Activated naive CD8-positive, alpha-beta T cell treated with anti-CD3 and anti-CD28 coated beads, Interleukin-2, amount 50 U/mL, for 24 hours (primary cell): ENCODE measurements at regions not wholly inside any gene's neighbourhood (a gene's known extent, or its start where the extent isn't known, plus 50 kb on each side); places are given as distances from the start of the nearest gene placed in this dataset.

ENCODE experiments used
- ATAC-seq: fragments of 150-1000 bp; cut with Tn5 transposase; one replicate; pipeline ENCODE4 v1.10.0; 2021
- DNase-seq: peaks from one replicate; pipeline ENCODE4 v3.0.0; 2021
- H3K27ac Mint-ChIP-seq: one replicate; pipeline ENCODE4 v1.8.0; 2021; ENCODE audit warnings: mild to moderate bottlenecking, mixed read lengths
- H3K27me3 Mint-ChIP-seq: one replicate; pipeline ENCODE4 v1.8.0; 2021; ENCODE audit warnings: mixed read lengths
- H3K36me3 Mint-ChIP-seq: one replicate; pipeline ENCODE4 v1.8.0; 2021; ENCODE audit warnings: low read depth, mixed read lengths
- H3K4me1 Mint-ChIP-seq: one replicate; pipeline ENCODE4 v1.8.0; 2021; ENCODE audit warnings: mixed read lengths
- H3K4me3 Mint-ChIP-seq: one replicate; pipeline ENCODE4 v1.8.0; 2021; ENCODE audit warnings: mild to moderate bottlenecking, moderate library complexity, mixed read lengths
- H3K9me3 Mint-ChIP-seq: one replicate; pipeline ENCODE4 v1.8.0; 2021; ENCODE audit warnings: mixed read lengths

DNA sequence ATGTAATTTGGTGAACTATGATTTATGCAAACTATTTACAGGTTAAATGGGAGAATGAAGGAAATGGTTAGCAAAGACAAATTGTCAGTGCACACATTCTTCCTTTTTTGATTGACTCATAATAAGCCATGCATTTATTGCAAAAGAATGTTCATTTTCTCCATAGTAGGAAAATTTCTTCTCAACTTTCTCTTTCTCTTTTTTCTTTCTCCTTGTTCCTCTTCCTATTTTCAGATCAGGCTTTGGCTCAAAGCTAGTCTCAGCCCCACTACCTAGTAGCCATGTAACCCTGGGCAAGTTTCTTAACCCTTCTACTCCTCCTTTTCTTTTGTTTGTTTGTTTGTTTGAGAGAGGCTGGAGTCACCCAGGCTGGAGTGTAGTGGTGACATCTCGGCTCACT is 156.6 kb downstream of the PIK3R1 start:
- peaks cover 45% of the 10 kb centered on the region for H3K4me1 Mint-ChIP-seq

DNA sequence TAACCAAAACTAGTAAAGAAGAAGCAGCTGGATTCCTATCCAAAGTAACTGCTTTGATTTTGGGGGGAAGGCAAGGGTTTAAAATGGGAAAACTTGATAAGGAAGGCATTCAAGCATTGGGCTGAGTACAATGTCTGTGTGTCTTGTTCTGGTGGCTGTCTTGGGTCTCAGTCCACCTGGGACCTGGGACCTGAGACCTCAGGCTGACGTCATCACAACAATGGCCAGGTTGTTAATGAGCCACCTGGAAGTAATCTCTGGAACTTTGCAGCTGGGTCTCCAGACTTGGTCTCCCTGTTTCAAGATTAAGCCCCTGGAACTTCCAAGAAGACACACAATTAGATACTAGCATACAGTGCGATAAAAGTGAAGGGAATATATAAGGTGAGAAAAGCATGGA is 157.5 kb downstream of the PIK3R1 start:
- Mint-ChIP-seq H3K9me3 (no peaks in the 10 kb centered on the region), H3K4me1 (peaks cover 48% of the 10 kb centered on the region), H3K4me3 (no peak overlapping the region), H3K36me3 (no peaks in the 10 kb centered on the region), H3K27me3 (no peaks in the 10 kb centered on the region), H3K27ac (no peak overlapping the region)
- ATAC-seq (no peak), DNase-seq (no peak)

More for the DNA sequence above, 156.6 kb downstream of the PIK3R1 start:
- no peak for ATAC-seq
- Mint-ChIP-seq H3K36me3 (no peaks in the 10 kb centered on the region), H3K4me3 (no peak overlapping the region), H3K27ac (no peak overlapping the region), H3K27me3 (no peaks in the 10 kb centered on the region), H3K9me3 (no peaks in the 10 kb centered on the region)
- no peak for DNase-seq

DNA sequence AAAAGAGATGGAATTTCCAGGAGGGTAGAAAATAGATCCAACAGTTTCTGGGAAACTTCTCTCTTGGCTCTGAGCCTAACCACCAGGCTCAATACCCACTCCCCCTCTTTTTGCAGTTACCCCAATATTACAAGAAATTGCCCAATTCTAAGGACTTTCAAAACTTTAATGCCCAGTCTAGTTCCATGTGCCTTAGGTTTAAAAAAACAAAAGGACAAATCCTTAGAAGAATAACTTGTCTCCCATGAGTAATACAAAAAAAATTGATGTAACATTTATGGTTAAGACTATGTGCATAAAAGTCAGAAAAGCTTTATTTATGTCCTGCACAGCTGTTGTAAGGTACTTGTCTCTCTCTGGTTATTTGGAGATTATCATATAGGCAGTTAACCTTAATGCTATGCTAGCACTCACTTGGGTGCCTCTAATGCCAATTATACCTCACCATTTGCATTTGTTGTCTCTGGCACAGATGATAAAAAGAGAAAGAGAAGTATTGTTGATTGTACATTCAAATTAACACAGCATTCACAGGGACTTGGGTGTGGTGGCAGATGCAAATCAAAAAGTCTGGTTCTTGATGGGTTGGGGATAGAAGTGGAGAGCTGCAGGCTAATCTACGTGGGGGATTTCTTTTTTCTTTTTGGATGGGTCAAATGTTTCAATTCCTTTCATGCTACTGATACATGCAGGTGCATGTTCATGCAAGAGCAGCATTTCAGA is 159.4 kb downstream of the PIK3R1 start:
- DNase-seq (no peak), ATAC-seq (no peak)
- H3K27me3 Mint-ChIP-seq, result no peaks in the 10 kb centered on the region
- no peak overlapping the region for H3K27ac Mint-ChIP-seq
- H3K9me3 Mint-ChIP-seq, result no peaks in the 10 kb centered on the region
- no peak overlapping the region for H3K4me3 Mint-ChIP-seq
- no peaks in the 10 kb centered on the region for H3K36me3 Mint-ChIP-seq
- H3K4me1 Mint-ChIP-seq, result peaks cover 47% of the 10 kb centered on the region

DNA sequence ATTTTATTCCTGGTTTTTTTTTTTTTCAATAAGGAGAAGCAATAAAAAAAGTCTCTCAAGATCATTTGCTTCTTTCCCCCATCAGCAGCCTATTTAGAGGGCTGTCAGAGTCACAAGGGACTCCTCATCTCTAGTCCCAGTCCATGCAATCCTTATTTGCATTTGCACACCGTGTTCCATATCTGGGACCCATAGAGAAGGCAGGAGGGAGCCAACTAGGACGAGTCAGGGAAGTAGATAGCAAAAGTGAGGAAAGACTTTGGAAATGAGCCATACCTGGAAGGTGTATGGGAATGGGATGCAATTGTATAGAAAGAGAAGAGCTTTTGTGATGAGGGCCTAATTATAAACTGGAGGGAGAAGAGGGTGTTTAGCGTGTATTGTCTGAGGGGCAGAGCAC is 160.0 kb downstream of the PIK3R1 start:
- ATAC-seq (no peak), DNase-seq (no peak)
- Mint-ChIP-seq H3K27ac (no peak overlapping the region), H3K4me3 (no peak overlapping the region), H3K4me1 (peaks cover 47% of the 10 kb centered on the region), H3K9me3 (no peaks in the 10 kb centered on the region), H3K36me3 (no peaks in the 10 kb centered on the region), H3K27me3 (no peaks in the 10 kb centered on the region)

DNA sequence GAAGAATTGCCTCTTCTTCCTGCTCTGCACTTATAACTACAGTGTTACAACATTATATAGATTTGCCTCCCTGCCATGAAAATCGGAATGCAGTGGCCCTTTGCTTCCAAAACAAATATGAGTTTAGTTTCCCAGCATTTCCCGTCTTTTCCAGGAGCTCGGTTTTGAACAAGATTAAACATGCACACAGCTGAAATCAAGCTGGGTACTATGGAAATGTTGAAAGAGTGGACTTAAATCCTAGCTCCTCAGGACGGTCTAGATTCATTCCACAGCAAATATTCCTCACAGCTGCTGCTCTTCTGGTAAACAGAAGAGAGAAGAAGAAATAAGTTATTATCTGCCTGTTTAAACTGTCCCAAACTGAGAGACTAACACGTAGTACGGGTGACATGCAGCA is 161.4 kb downstream of the PIK3R1 start:
- Mint-ChIP-seq H3K4me1 (peaks cover 53% of the 10 kb centered on the region), H3K27me3 (no peaks in the 10 kb centered on the region), H3K4me3 (no peak overlapping the region), H3K27ac (no peak overlapping the region), H3K36me3 (no peaks in the 10 kb centered on the region), H3K9me3 (no peaks in the 10 kb centered on the region)
- no peak for ATAC-seq
- DNase-seq, result no peak

DNA sequence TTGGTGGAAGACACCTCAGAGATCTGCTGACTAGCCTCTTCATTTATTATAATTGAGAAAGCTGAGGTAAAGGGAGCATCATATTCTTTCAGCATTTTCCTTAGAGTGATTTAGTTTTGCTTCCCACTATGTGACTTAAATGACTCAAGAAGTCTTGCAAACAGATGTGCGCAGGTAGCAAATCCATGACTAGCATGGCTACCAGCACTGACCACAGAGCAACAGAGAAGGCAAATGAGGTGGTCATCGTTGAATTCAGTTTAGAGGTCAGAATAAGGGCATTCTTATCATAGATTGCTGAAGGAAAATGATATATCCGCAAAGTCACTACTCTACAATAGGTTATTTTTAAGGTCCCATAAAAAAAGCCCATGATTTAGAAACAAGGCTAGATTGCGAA is 162.2 kb downstream of the PIK3R1 start:
- no peak for DNase-seq
- peaks cover 4% of the 10 kb centered on the region for H3K9me3 Mint-ChIP-seq
- peaks cover 55% of the 10 kb centered on the region for H3K4me1 Mint-ChIP-seq
- no peaks in the 10 kb centered on the region for H3K27me3 Mint-ChIP-seq
- H3K27ac Mint-ChIP-seq, result no peak overlapping the region
- no peaks in the 10 kb centered on the region for H3K36me3 Mint-ChIP-seq
- no peak for ATAC-seq
- H3K4me3 Mint-ChIP-seq, result no peak overlapping the region

DNA sequence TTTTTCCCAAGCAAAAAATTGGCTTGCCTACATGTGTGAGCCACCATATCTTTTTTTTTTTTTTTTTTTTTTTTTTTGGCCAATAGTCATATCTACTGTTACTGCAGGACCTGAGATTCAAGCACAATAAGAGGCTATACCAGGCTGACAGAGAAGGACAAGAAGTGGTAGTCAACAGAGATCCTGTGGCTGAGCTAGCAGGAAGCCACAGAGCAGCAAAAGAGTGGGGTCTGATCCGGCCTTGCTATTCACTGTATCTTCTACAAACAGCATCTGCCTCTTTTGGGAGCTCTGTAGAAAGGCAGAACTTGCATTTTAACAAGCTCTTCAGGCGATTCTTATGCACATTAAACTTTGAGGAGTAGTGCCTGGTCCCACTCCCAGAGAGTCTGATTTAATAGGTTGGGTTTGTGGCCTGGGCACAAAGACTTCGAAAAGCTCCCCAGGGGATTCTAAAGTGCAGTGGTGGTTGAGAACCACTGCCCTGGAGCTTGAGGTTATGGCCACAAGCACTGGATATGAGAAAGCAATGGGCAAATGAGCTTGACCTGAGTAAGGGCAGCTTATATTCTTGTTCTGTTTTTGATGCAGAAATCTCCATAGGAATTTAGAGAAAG is 162.8 kb downstream of the PIK3R1 start:
- Mint-ChIP-seq H3K4me3 (no peak overlapping the region), H3K9me3 (peaks cover 4% of the 10 kb centered on the region), H3K27me3 (no peaks in the 10 kb centered on the region), H3K4me1 (peaks cover 58% of the 10 kb centered on the region), H3K36me3 (no peaks in the 10 kb centered on the region), H3K27ac (no peak overlapping the region)
- DNase-seq (no peak), ATAC-seq (peak; percentile 40)

DNA sequence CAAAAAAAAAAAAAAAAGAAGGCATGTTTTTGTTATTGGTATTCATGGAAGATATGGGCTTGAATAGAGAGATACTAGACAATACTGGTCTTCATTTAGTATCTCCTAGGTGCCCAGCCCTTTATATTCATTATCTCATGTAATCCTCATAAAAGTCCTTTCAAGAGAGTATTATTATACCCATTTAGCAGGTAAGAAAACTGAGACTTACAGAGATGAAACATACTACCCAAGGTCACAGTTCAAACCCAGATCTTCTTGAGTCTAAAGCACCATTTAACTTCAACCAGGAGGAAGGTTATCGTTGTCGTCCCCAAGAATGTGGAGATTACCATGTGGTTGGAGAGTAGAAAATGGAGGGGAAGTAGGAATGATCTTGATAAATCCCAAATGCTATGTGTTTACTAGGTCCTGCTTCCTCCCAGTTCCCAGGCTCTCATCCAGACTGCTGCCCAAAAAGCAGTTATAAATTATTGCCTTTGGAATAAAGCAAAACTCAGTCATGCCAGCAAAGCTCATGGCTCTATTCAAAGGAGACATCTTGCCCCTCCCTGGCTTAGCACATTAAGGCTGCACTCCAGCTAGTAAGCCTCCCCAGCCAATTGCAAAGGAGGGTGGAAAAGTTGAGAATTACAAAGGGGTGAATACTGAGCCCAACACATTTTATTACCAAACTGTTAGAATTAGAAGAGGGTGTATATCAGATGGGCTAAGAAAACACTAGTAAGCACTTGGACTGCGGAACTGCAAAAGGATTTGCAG is 163.9 kb downstream of the PIK3R1 start:
- peaks cover 4% of the 10 kb centered on the region for H3K9me3 Mint-ChIP-seq
- no peak overlapping the region for H3K4me3 Mint-ChIP-seq
- ATAC-seq (no peak), DNase-seq (no peak)
- H3K36me3 Mint-ChIP-seq, result no peaks in the 10 kb centered on the region
- no peak overlapping the region for H3K27ac Mint-ChIP-seq
- H3K27me3 Mint-ChIP-seq, result no peaks in the 10 kb centered on the region
- peaks cover 66% of the 10 kb centered on the region for H3K4me1 Mint-ChIP-seq

DNA sequence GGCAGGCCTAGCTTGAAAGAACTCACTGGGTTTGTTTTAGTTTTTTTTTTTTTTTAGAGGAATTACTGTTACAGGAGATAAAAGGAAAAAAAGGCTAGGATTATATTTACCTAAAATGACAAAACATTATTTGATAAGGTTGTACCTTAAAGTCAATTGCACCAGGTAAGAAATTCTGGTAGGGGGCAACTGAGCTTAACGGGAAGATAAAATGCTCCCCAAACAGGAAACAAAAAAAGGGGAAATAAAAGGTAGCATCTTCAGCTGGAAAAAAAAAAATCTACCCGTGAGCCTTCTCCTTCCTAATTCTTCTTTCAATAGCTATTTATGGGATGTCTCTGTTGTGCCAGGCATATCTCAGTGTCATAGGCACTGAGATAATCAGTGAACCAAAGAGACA is 164.5 kb downstream of the PIK3R1 start:
- H3K27me3 Mint-ChIP-seq, result no peaks in the 10 kb centered on the region
- H3K4me1 Mint-ChIP-seq, result peaks cover 72% of the 10 kb centered on the region
- no peak overlapping the region for H3K27ac Mint-ChIP-seq
- ATAC-seq, result no peak
- H3K36me3 Mint-ChIP-seq, result no peaks in the 10 kb centered on the region
- DNase-seq, result no peak
- H3K4me3 Mint-ChIP-seq, result no peak overlapping the region
- peaks cover 4% of the 10 kb centered on the region for H3K9me3 Mint-ChIP-seq

DNA sequence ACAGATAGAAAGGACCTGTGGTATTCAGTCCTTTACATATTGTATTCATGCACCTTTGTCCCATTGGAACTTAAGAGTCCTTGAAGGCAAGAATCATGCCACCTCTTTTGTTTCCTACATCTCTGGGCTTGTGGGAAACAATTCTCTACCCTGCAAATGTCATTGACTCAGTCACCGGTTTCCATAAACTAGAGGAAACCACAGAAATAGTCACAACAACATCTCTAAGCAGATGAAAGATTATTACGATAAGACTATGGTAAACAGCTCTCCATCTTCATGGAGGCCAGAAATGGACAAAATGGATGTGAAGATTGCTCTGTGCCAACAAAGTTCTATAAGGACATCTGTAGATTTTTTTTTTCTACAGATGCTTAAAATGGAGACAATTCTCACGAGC is 165.5 kb downstream of the PIK3R1 start:
- Mint-ChIP-seq H3K9me3 (peaks cover 4% of the 10 kb centered on the region), H3K4me3 (peak overlapping the region; percentile 13), H3K27ac (peak overlapping the region; percentile 47), H3K36me3 (no peaks in the 10 kb centered on the region), H3K27me3 (no peaks in the 10 kb centered on the region), H3K4me1 (peaks cover 77% of the 10 kb centered on the region)
- DNase-seq, result no peak
- peak; percentile 75 for ATAC-seq

DNA sequence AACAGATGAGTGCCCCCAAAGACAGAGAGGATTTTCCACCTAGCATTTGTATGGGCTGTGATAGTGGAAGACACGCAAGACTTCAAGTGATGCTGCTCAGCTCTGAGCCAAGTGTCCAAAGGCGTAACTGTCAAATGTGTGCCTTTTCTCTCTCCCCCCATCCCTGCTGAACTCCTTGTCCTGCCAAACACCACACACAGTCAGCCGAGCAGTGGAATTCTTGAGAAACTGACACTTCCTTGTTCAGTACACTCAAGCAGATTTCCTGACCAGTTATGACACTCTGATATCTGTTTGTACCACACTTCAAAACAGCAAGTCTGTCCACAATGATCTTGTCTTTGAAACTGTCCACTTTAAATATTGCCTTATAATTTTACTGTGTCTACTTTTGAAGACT is 166.4 kb downstream of the PIK3R1 start:
- H3K27me3 Mint-ChIP-seq, result no peaks in the 10 kb centered on the region
- peaks cover 4% of the 10 kb centered on the region for H3K9me3 Mint-ChIP-seq
- H3K36me3 Mint-ChIP-seq, result no peaks in the 10 kb centered on the region
- DNase-seq (no peak), ATAC-seq (no peak)
- H3K4me3 Mint-ChIP-seq, result no peak overlapping the region
- peak overlapping the region; percentile 57 for H3K27ac Mint-ChIP-seq
- peaks cover 75% of the 10 kb centered on the region for H3K4me1 Mint-ChIP-seq

DNA sequence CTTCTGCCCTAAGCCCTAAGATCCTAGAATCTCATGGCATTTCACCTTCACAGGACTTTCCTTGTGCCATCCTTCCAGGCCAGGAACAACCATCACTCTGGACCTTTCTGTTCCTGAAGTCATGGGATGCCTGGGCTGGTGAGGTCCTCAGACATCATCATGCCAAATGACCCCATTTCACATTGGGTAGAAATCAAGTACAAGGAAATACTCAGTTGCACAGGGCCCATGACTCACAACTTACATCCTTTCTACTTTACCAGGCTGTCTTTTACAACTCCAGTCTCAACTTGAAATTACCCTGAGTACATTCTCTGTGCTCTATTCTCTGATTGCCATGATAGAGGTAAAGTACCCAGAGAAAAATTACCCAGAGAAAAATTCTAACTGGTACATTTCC is 167.1 kb downstream of the PIK3R1 start:
- Mint-ChIP-seq H3K9me3 (peaks cover 4% of the 10 kb centered on the region), H3K4me3 (no peak overlapping the region), H3K27ac (peak overlapping the region; percentile 36), H3K27me3 (no peaks in the 10 kb centered on the region), H3K4me1 (peaks cover 71% of the 10 kb centered on the region), H3K36me3 (no peaks in the 10 kb centered on the region)
- peak; percentile 60 for ATAC-seq
- no peak for DNase-seq

DNA sequence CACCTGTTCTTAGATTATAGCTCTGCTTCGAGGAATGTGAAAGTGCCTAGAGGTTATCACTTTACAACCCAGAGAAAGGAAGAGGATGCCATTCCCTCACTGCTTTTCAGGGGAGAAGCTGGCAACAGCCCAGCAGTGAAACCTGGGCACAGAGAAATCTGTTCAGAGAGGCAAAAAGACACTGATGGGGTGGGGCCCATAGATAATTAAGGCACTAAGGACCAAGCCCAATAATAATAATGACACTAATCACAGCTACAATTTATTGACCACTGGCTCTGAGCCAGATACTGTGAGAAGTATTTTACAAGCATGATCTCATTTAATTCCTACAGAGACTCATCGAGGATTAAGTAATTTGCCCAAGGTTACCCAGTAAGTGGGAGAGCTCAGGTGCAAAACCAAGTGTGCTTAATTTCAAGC is 168.3 kb downstream of the PIK3R1 start:
- Mint-ChIP-seq H3K4me3 (no peak overlapping the region), H3K27ac (no peak overlapping the region), H3K27me3 (no peaks in the 10 kb centered on the region), H3K9me3 (peaks cover 4% of the 10 kb centered on the region), H3K36me3 (no peaks in the 10 kb centered on the region), H3K4me1 (peaks cover 59% of the 10 kb centered on the region)
- ATAC-seq, result no peak
- no peak for DNase-seq

DNA sequence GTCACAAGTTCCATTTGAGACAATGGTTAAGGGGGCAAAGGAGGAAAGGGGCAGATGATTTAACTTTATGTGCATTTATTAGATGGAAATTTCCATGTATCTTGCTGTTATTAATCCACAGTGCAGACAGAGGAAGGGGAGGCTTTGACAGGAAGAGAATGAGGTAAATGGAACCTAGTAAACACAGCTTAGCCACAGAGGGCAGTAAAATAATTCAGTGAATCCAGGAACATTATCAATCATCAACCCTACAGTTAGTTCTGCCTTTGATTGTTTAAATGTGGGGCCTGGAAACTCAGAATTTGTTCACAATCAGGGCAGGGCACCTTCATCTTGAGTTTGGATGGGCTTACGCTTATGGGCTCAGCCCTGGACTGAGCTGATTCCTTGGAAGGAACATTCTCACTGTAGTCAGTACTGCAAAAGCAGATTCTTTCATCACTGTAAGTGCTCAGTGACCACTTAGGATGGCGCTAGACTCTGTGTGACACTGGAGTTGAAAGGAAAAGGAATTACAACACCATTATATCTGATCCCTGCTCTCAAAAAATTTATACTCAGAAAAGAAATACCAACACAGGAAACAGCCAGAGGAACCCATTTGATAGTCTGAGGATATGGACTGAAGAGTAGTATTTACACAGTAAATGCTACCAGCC is 169.5 kb downstream of the PIK3R1 start:
- ATAC-seq, result no peak
- no peaks in the 10 kb centered on the region for H3K27me3 Mint-ChIP-seq
- peaks cover 4% of the 10 kb centered on the region for H3K9me3 Mint-ChIP-seq
- H3K4me3 Mint-ChIP-seq, result no peak overlapping the region
- no peaks in the 10 kb centered on the region for H3K36me3 Mint-ChIP-seq
- H3K4me1 Mint-ChIP-seq, result peaks cover 48% of the 10 kb centered on the region
- DNase-seq, result no peak
- no peak overlapping the region for H3K27ac Mint-ChIP-seq

DNA sequence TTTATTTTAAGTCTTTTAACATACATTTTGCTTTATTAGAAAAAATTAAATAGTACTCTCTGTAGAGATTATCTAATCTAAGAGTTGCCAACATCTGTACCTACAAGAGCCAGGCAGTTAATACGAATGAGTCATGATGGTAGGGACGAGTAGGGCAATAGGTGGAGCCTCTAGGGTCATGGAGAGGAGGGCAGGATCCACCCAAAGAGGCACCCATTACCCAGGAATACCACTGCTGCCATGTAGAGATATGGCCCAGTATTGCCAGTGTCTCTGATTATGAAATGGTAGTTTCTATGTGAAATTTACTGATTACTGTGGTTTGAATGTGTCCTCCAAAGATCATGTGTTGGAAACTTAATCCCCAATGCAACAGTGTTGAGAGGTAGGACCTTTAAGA is 170.4 kb downstream of the PIK3R1 start:
- Mint-ChIP-seq H3K27ac (no peak overlapping the region), H3K9me3 (peaks cover 4% of the 10 kb centered on the region), H3K4me1 (peaks cover 40% of the 10 kb centered on the region), H3K36me3 (no peaks in the 10 kb centered on the region), H3K4me3 (no peak overlapping the region), H3K27me3 (no peaks in the 10 kb centered on the region)
- ATAC-seq, result no peak
- DNase-seq, result no peak
